Upper lobe of right lung (tissue), 1 donor: ENCODE measurements at regions not wholly inside any gene's neighbourhood (a gene's known extent, or its start where the extent isn't known, plus 50 kb on each side); places are given as distances from the start of the nearest gene placed in this dataset.

Source experiments
- ATAC-seq: fragments of 200-7000 bp; cut with Tn5 transposase; one replicate; pipeline ENCODE4 v1.9.1; 2020; ENCODE audit warnings: mild to moderate bottlenecking, moderate library complexity
- DNase-seq: peaks from one replicate; pipeline ENCODE4 v3.0.0-alpha.2; 2020
- H3K27ac ChIP-seq: fragments of 200-600 bp; one replicate; pipeline ENCODE4 v1.8.0; 2022
- H3K27me3 ChIP-seq: fragments of 200-600 bp; one replicate; pipeline ENCODE4 v1.8.0; 2022; ENCODE audit warnings: mild to moderate bottlenecking
- H3K36me3 ChIP-seq: fragments of 200-600 bp; one replicate; pipeline ENCODE4 v1.8.0; 2022
- H3K4me1 ChIP-seq: fragments of 200-600 bp; one replicate; pipeline ENCODE4 v1.8.0; 2022
- H3K4me3 ChIP-seq: fragments of 200-600 bp; one replicate; pipeline ENCODE4 v1.8.0; 2022; ENCODE audit warnings: mild to moderate bottlenecking
- H3K9me3 ChIP-seq: fragments of 200-600 bp; one replicate; pipeline ENCODE4 v1.8.0; 2022
- intact Hi-C: fragments of 100-400 bp; cut with DNase I; formaldehyde crosslinking; loops from one replicate; pipeline ENCODE4 v1.11.0; 2022
- TF ChIP-seq, protein P1 (sequence below): fragments of 200-600 bp; IDR thresholded peaks from one replicate; pipeline ENCODE4 v1.8.0; 2022; ENCODE audit warnings: antibody characterized with exemption
- donor health status: DM: no; HTN: yes; CAD: no; lungs with severe emphysema.

DNA sequence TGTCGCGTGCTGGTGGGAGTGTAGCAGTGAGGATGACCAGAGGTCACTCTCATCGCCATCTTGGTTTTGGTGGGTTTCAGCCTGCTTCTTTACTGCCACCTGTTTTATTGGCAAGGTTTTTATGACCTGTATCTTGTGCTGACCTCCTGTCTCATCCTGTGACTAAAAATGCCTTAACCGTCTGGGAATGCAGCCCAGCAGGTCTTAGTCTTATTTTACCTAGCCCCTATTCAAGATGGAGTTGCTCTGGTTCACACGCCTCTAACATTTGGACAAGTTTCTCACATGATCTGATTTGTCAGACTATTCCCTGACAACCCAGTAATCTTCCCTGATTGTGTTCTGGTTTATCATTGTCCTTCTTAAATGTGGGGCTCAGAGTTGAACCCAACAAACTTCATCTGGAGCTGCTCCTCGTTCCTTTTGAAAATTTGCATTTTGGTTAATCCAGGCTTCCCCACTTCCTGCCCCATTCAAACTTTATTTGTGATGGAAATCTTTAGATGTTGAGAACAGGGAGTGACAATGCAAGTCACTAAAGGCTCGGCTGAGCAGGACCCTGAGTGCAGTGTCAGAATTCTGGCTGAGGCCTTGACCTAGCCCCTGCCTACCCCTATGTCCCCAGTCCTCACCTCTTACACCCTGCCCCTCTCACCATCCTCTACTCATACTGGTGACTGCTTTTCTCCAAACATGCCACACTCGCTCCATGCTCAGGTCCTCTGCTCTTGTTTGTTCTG lies 226.8 kb downstream of the STIM2 start:
- no peaks in the 10 kb centered on the region for H3K36me3 ChIP-seq
- H3K4me3 ChIP-seq: no peak overlapping the region
- peaks cover 8% of the 10 kb centered on the region for H3K4me1 ChIP-seq
- DNase-seq: no peak
- TF ChIP-seq, protein P1, sequence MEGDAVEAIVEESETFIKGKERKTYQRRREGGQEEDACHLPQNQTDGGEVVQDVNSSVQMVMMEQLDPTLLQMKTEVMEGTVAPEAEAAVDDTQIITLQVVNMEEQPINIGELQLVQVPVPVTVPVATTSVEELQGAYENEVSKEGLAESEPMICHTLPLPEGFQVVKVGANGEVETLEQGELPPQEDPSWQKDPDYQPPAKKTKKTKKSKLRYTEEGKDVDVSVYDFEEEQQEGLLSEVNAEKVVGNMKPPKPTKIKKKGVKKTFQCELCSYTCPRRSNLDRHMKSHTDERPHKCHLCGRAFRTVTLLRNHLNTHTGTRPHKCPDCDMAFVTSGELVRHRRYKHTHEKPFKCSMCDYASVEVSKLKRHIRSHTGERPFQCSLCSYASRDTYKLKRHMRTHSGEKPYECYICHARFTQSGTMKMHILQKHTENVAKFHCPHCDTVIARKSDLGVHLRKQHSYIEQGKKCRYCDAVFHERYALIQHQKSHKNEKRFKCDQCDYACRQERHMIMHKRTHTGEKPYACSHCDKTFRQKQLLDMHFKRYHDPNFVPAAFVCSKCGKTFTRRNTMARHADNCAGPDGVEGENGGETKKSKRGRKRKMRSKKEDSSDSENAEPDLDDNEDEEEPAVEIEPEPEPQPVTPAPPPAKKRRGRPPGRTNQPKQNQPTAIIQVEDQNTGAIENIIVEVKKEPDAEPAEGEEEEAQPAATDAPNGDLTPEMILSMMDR: no peak
- peaks cover 43% of the 10 kb centered on the region for H3K27me3 ChIP-seq
- ATAC-seq: no peak
- H3K9me3 ChIP-seq: no peaks in the 10 kb centered on the region
- H3K27ac ChIP-seq: no peak overlapping the region
- intact Hi-C loops: no loop called here

DNA sequence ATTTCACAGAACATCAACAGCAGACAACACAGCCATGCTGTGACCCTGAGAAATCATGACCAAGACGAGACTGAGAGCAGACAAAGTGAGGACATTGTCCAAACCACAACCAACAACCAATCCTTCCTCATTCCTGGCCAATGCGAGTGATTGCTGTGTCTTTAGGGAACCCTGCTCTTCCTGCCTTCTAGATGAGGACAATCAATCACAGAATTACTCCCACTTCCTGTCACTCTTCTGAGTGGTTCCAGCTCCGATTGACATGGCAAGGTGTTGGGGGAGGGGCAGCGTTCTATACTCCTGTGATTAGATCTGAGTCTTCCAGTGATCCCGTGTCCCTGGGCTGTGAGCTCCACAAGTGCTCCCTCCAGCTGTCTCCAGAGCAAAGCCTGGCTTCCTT lies 227.8 kb downstream of the STIM2 start:
- TF ChIP-seq, protein P1: no peak
- no peak for DNase-seq
- H3K27me3 ChIP-seq: peaks cover 42% of the 10 kb centered on the region
- peaks cover 7% of the 10 kb centered on the region for H3K4me1 ChIP-seq
- H3K4me3 ChIP-seq: no peak overlapping the region
- H3K36me3 ChIP-seq: no peaks in the 10 kb centered on the region
- H3K9me3 ChIP-seq: no peaks in the 10 kb centered on the region
- peak; percentile 85 for ATAC-seq
- intact Hi-C loops: no loop called here
- H3K27ac ChIP-seq: no peak overlapping the region

DNA sequence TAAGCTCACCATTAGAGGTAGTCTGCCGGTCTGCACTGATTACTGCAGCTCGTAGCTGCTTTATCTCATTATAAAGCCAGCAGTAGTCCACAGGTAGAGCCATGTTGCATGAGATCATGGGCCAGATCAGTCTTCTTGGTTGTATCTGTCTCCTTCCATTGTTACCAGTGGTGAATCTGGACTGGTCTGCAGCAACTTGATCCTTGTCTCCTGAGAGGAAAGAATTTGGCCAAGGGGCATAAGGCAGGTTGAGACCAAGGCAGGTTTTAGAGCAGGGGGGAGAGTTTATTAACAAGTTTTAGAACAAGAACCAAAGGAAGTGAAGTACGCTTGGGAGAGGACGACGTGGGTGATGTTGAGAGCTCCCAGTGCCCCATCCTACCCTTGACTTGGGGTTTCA lies 228.5 kb downstream of the STIM2 start:
- TF ChIP-seq, protein P1: no peak
- no peak for ATAC-seq
- no peaks in the 10 kb centered on the region for H3K9me3 ChIP-seq
- no peak for DNase-seq
- H3K36me3 ChIP-seq: no peaks in the 10 kb centered on the region
- H3K27me3 ChIP-seq: peaks cover 35% of the 10 kb centered on the region
- intact Hi-C loops: no loop called here
- no peak overlapping the region for H3K27ac ChIP-seq
- no peak overlapping the region for H3K4me3 ChIP-seq
- peaks cover 7% of the 10 kb centered on the region for H3K4me1 ChIP-seq

DNA sequence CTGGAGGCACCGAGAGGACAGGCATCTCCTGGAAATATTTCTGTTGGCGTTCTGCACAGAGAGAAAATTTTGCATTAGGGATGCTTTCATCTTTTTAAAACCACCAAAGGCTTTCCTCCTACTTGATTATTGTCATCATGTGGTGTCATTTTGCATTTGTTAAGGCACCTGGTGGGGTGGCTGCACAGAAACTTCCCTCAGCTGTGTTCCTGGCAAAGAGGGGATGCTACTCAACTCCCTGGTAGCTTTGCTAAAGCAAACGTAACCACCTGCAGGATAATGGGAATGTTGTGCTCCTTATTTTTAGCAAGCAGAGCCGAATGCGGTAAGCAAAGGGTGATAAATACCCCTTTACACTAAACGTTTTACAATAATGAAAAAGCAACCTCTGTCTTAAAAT lies 229.8 kb downstream of the STIM2 start:
- DNase-seq (no peak), ATAC-seq (no peak)
- H3K4me1 ChIP-seq: no peaks in the 10 kb centered on the region
- no peak overlapping the region for H3K27ac ChIP-seq
- H3K27me3 ChIP-seq: peaks cover 32% of the 10 kb centered on the region
- intact Hi-C loops: no loop called here
- no peak overlapping the region for H3K4me3 ChIP-seq
- no peaks in the 10 kb centered on the region for H3K36me3 ChIP-seq
- H3K9me3 ChIP-seq: no peaks in the 10 kb centered on the region
- TF ChIP-seq, protein P1: no peak

DNA sequence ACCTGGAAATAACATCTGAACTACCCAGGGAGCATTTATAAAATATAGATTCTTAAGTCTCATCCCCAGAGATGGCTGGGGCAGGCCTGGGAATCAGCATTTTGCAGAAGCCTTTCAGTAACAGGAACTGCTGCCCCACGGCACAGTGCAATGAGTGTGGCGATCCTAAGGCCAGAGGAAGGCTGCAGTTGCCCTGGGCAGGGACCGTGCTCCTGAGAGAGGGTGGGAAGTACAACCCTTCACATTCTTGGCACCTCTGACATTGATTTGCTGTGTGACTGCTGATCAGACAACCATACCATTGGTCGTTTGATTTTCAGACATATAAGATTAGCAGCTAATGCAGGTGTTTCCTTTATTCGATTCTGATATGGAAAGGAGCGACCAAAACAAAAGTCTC lies 233.6 kb downstream of the STIM2 start:
- Histone ChIP-seq H3K9me3 (no peaks in the 10 kb centered on the region), H3K27ac (no peak overlapping the region), H3K4me1 (no peaks in the 10 kb centered on the region), H3K27me3 (peaks cover 8% of the 10 kb centered on the region), H3K4me3 (no peak overlapping the region), H3K36me3 (no peaks in the 10 kb centered on the region)
- intact Hi-C loops: no loop called here
- DNase-seq (no peak), ATAC-seq (peak; percentile 42)
- TF ChIP-seq, protein P1: no peak

DNA sequence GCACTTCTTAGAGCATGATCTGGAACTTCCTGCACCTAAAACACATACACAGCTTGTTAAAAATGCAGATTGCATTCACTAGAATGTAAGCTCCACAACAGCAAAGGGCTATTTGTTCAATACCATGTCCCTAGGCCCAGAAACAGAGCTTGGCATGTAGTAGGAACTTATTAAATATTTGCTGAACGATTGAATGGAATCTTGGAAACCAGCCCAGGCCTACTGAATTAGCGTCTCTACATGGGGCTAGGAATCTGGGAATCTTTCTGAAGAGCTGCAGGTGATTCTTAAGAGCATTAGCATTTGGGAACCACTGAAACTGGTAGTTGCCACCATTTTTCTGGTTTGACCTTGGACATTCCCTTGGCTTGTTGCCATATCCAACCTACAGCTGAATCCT lies 234.1 kb downstream of the STIM2 start:
- TF ChIP-seq, protein P1: no peak
- H3K36me3 ChIP-seq: no peaks in the 10 kb centered on the region
- no peaks in the 10 kb centered on the region for H3K4me1 ChIP-seq
- peaks cover 8% of the 10 kb centered on the region for H3K27me3 ChIP-seq
- ATAC-seq (peak; percentile 79), DNase-seq (no peak)
- no peak overlapping the region for H3K4me3 ChIP-seq
- no peaks in the 10 kb centered on the region for H3K9me3 ChIP-seq
- intact Hi-C loops: no loop called here
- no peak overlapping the region for H3K27ac ChIP-seq
